Activated T-helper 2 cell treated with anti-CD3 and anti-CD28 coated beads, Interferon-gamma antibody, Interleukin-2, Interleukin-4, amounts not matched to agents 10 μg/mL and 5 μg/mL and 100 μg/mL, durations not matched to agents 14 hours and 24 hours and 36 hours (primary cell): ENCODE measurements at regions not wholly inside any gene's neighbourhood (a gene's known extent, or its start where the extent isn't known, plus 50 kb on each side); places are given as distances from the start of the nearest gene placed in this dataset.

Experiments used
- DNase-seq: peaks from one replicate; pipeline ENCODE4 v3.0.0; 2021; ENCODE audit warnings: low spot score
- H3K27ac Mint-ChIP-seq: one replicate; pipeline ENCODE4 v1.8.0; 2021; ENCODE audit warnings: mixed read lengths
- H3K27me3 Mint-ChIP-seq: one replicate; pipeline ENCODE4 v1.8.0; 2021; ENCODE audit warnings: low read depth, mixed read lengths
- H3K36me3 Mint-ChIP-seq: one replicate; pipeline ENCODE4 v1.8.0; 2021; ENCODE audit warnings: low read depth, mixed read lengths
- H3K4me1 Mint-ChIP-seq: one replicate; pipeline ENCODE4 v1.8.0; 2021; ENCODE audit warnings: low read depth, mixed read lengths
- H3K4me3 Mint-ChIP-seq: one replicate; pipeline ENCODE4 v1.8.0; 2021; ENCODE audit warnings: low read depth, mild to moderate bottlenecking, moderate library complexity, mixed read lengths
- H3K9me3 Mint-ChIP-seq: one replicate; pipeline ENCODE4 v1.8.0; 2021; ENCODE audit warnings: mixed read lengths
- intact Hi-C: fragments of 100-400 bp; cut with micrococcal nuclease; formaldehyde crosslinking; loops from one replicate; pipeline ENCODE4 v1.15.1; 2023

GRCh38 chr2:21811541-21811940 is 687.8 kb downstream of the TDRD15 start:
- Mint-ChIP-seq H3K36me3 (no peaks in the 10 kb centered on the region), H3K4me3 (no peak overlapping the region), H3K27me3 (no peaks in the 10 kb centered on the region), H3K27ac (no peak overlapping the region), H3K9me3 (no peaks in the 10 kb centered on the region), H3K4me1 (no peaks in the 10 kb centered on the region)
- intact Hi-C loops, result no loop called here
- DNase-seq, result no peak

GRCh38 chr2:21812766-21813165 is 689.0 kb downstream of the TDRD15 start:
- intact Hi-C loops, result no loop called here
- no peak overlapping the region for H3K27ac Mint-ChIP-seq
- no peaks in the 10 kb centered on the region for H3K27me3 Mint-ChIP-seq
- DNase-seq, result no peak
- H3K9me3 Mint-ChIP-seq, result peaks cover 3% of the 10 kb centered on the region
- no peak overlapping the region for H3K4me3 Mint-ChIP-seq
- H3K36me3 Mint-ChIP-seq, result no peaks in the 10 kb centered on the region
- H3K4me1 Mint-ChIP-seq, result no peaks in the 10 kb centered on the region

DNA sequence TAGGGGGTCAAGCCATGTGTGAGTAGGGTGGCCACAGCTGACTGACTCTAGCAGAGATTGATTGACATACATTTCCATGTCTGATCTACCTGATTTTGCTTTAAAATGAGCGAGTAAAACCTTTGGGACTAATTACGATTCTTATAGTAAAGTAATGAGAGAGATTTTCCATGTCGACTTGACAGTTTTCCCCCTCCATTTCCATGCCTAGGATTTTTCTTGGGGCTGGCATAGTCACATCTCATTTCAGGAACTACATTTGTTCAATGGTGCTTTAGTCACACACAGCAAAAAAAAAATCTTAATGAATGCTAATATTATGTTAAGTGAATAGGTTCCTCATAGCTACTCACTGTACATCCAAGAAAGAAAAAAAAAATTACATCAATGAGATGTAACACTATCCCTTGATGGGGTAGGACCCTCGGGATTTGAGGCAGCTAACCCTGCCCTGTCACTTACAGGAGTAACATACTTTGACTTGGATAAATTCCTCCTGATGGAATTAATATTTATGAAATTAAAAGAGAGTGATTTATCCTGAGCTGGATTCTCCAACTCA is 690.9 kb downstream of the TDRD15 start:
- Mint-ChIP-seq H3K27me3 (no peaks in the 10 kb centered on the region), H3K4me3 (no peak overlapping the region), H3K9me3 (peaks cover 7% of the 10 kb centered on the region), H3K4me1 (no peaks in the 10 kb centered on the region), H3K36me3 (no peaks in the 10 kb centered on the region), H3K27ac (no peak overlapping the region)
- DNase-seq, result no peak
- intact Hi-C loops, result no loop called here

GRCh38 chr2:21818212-21818795 is 694.5 kb downstream of the TDRD15 start:
- peaks cover 7% of the 10 kb centered on the region for H3K9me3 Mint-ChIP-seq
- H3K4me3 Mint-ChIP-seq, result no peak overlapping the region
- no peaks in the 10 kb centered on the region for H3K36me3 Mint-ChIP-seq
- no peaks in the 10 kb centered on the region for H3K4me1 Mint-ChIP-seq
- intact Hi-C loops, result no loop called here
- H3K27me3 Mint-ChIP-seq, result no peaks in the 10 kb centered on the region
- DNase-seq, result no peak
- H3K27ac Mint-ChIP-seq, result no peak overlapping the region

GRCh38 chr2:21819454-21819853 is 695.7 kb downstream of the TDRD15 start:
- intact Hi-C loops, result no loop called here
- no peak for DNase-seq
- Mint-ChIP-seq H3K4me3 (no peak overlapping the region), H3K36me3 (no peaks in the 10 kb centered on the region), H3K27me3 (no peaks in the 10 kb centered on the region), H3K9me3 (peaks cover 11% of the 10 kb centered on the region), H3K4me1 (no peaks in the 10 kb centered on the region), H3K27ac (no peak overlapping the region)

GRCh38 chr2:21820271-21820670 is 696.5 kb downstream of the TDRD15 start:
- intact Hi-C loops, result no loop called here
- peaks cover 16% of the 10 kb centered on the region for H3K9me3 Mint-ChIP-seq
- no peaks in the 10 kb centered on the region for H3K36me3 Mint-ChIP-seq
- no peak overlapping the region for H3K27ac Mint-ChIP-seq
- no peak overlapping the region for H3K4me3 Mint-ChIP-seq
- no peaks in the 10 kb centered on the region for H3K4me1 Mint-ChIP-seq
- DNase-seq, result no peak
- no peaks in the 10 kb centered on the region for H3K27me3 Mint-ChIP-seq

DNA sequence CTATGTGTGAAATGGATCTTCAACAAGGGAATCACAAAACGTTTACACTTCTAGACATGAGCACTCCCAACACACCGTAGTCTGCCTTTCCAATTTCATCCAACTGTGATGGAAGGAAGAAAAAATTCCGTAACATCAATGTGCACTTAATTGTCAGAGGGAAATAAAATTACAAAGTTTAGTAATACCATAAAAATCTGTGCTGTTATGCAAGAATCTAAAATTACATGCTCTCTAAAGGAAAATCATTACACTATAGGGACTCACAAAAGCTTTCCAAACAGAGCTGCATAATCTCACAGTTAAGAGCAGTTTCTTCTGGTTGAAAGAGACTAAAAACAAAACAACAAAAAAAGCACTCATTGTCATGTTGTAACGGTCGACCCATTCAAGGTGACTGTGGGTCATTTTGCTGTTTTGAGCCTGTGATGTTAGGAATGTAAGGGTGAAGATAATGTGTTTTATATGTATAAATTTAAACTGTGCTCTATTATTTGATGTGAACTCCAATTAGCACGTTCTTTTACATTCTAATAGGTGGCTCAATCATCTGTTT is 698.0 kb downstream of the TDRD15 start:
- DNase-seq, result no peak
- Mint-ChIP-seq H3K27me3 (no peaks in the 10 kb centered on the region), H3K4me3 (no peak overlapping the region), H3K36me3 (no peaks in the 10 kb centered on the region), H3K4me1 (no peaks in the 10 kb centered on the region), H3K9me3 (peaks cover 15% of the 10 kb centered on the region), H3K27ac (no peak overlapping the region)
- intact Hi-C loops, result no loop called here

DNA sequence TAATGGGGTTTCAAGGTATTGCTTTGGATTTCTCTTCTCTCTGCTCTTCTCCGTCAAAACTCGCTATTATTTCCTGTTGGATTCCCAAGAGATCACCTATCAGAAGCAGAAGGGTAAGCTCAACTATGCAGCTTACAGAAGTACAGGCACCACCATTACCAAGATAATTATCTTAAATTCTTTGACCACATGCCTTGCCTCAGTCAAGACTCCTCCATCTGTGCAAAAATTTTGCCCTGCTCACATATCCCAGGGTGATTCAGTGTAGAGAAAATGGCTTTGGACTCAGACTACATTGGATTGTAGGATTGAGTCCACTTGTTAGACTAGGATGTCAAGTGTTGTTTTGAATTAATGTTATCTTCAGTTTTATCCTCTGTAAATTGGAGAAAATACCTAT is 698.7 kb downstream of the TDRD15 start:
- H3K27ac Mint-ChIP-seq, result no peak overlapping the region
- intact Hi-C loops, result no loop called here
- no peaks in the 10 kb centered on the region for H3K36me3 Mint-ChIP-seq
- no peak for DNase-seq
- H3K4me3 Mint-ChIP-seq, result no peak overlapping the region
- H3K4me1 Mint-ChIP-seq, result no peaks in the 10 kb centered on the region
- H3K27me3 Mint-ChIP-seq, result no peaks in the 10 kb centered on the region
- peaks cover 14% of the 10 kb centered on the region for H3K9me3 Mint-ChIP-seq

DNA sequence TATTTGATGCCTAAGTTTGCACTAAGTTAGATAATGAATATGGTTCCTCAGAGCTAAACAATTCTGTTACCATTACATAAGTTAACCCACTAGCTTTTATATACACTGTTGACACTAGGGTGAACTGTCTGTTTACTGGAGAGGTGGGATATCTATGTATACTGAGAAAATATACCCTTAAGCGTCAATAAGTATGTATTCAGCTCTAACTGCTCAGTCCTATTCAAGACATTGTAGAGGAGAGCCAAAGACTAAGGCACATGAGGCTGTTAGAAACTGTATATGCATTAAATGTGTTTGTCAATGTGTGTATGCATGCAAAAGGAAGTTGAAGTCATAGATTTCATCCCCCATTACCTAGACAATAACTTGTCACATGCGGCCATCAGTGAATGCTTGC is 710.0 kb downstream of the TDRD15 start:
- Mint-ChIP-seq H3K4me1 (no peaks in the 10 kb centered on the region), H3K36me3 (no peaks in the 10 kb centered on the region), H3K4me3 (no peak overlapping the region), H3K27ac (no peak overlapping the region), H3K27me3 (no peaks in the 10 kb centered on the region), H3K9me3 (peaks cover 13% of the 10 kb centered on the region)
- intact Hi-C loops, result no loop called here
- DNase-seq, result no peak

DNA sequence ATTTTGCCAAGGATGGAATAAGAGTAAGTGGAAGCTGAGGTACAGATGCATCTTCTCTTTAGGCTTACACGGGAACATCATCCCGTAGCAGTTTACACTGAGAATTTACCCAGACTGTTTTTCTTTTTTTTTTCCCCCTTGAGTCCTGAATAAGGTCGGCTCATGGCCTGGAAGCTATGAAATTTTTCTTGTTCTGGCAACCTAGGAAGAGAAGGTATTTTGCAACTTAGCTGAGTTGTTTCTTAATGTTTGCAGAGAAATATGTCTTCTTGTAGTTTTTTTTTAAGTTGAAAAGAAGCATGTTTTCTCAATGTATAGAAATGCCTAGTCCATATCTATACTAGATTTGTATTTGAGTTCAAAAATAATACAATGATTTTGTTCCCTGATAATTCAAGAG is 712.5 kb downstream of the TDRD15 start:
- H3K27ac Mint-ChIP-seq, result no peak overlapping the region
- intact Hi-C loops, result no loop called here
- DNase-seq, result no peak
- no peak overlapping the region for H3K4me3 Mint-ChIP-seq
- no peaks in the 10 kb centered on the region for H3K4me1 Mint-ChIP-seq
- peaks cover 10% of the 10 kb centered on the region for H3K9me3 Mint-ChIP-seq
- no peaks in the 10 kb centered on the region for H3K27me3 Mint-ChIP-seq
- no peaks in the 10 kb centered on the region for H3K36me3 Mint-ChIP-seq

DNA sequence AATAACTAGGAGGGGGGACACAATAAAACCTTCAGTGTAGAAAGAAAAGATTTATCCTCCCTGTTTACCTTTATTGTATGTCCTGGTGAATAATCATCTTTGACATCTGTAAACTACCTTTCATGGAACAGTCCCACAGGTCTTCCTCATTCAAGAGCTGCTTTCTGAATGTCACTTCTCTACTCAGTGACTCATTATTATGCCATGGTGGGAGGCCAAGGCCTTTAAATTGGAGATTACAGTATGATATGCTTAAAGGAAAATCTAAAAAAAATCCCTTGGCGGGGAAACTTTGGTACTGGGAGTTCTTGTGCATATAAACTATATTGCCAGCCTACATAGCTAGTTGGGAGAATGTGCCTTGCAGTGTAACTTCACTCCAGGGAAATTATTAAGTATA is 713.0 kb downstream of the TDRD15 start:
- intact Hi-C loops, result no loop called here
- Mint-ChIP-seq H3K27me3 (no peaks in the 10 kb centered on the region), H3K4me3 (no peak overlapping the region), H3K9me3 (peaks cover 8% of the 10 kb centered on the region), H3K27ac (no peak overlapping the region), H3K4me1 (no peaks in the 10 kb centered on the region), H3K36me3 (no peaks in the 10 kb centered on the region)
- DNase-seq, result no peak

DNA sequence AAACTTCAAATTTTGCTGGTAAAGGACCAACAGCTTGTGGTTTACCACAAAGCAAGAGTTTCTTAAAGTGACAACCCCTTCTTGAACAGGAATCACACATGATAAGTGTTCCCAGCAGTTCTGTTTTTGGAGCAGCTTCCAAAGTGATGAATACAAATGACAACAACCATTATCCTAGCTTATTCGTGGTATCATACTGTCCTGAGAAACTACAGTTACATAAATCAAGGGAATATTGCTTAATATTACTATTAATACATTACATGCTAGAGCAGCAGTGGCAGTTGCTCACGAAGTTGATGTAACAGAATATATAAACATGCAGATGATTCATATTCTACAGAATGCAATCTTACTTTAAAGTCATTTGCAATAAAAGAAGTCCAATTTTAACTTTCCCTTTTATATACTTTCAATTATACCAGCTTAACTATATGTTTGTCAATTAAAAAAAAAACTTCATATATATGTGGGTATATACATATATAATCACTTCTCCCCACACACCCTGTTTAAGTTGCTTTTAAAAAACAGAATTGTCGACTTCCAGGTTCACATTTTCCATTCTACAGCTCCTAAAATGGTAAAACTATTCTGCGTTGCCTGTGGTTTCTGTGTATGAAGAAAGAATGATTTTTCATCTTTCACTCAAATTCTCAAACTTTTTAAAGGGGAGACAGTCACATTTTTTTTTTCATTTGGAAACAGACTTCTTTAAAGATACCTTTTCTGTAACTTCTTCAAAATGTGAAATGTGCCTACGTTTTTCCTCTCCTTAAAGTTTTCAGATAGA is 713.6 kb downstream of the TDRD15 start:
- Mint-ChIP-seq H3K36me3 (no peaks in the 10 kb centered on the region), H3K9me3 (peaks cover 9% of the 10 kb centered on the region), H3K4me3 (no peak overlapping the region), H3K4me1 (no peaks in the 10 kb centered on the region), H3K27me3 (no peaks in the 10 kb centered on the region), H3K27ac (no peak overlapping the region)
- DNase-seq, result no peak
- intact Hi-C loops, result no loop called here

- no peaks in the 10 kb centered on the region for H3K27me3 Mint-ChIP-seq
- H3K27ac Mint-ChIP-seq, result no peak overlapping the region
- peaks cover 11% of the 10 kb centered on the region for H3K9me3 Mint-ChIP-seq
- DNase-seq, result no peak
- intact Hi-C loops, result no loop called here
- no peaks in the 10 kb centered on the region for H3K4me1 Mint-ChIP-seq
- H3K36me3 Mint-ChIP-seq, result no peaks in the 10 kb centered on the region
- no peak overlapping the region for H3K4me3 Mint-ChIP-seq
These were observed 717.6 kb downstream of the TDRD15 start for GRCh38 chr2:21841341-21841740.
